ENCODE measurements at regions not wholly inside any gene's neighbourhood (a gene's known extent, or its start where the extent isn't known, plus 50 kb on each side); places are given as distances from the start of the nearest gene placed in this dataset.
"Not testable (repeated sequence)": the region's sequence is repeated elsewhere in the genome, so short reads cannot be mapped to it uniquely, and the experiment has no call there.

DNA sequence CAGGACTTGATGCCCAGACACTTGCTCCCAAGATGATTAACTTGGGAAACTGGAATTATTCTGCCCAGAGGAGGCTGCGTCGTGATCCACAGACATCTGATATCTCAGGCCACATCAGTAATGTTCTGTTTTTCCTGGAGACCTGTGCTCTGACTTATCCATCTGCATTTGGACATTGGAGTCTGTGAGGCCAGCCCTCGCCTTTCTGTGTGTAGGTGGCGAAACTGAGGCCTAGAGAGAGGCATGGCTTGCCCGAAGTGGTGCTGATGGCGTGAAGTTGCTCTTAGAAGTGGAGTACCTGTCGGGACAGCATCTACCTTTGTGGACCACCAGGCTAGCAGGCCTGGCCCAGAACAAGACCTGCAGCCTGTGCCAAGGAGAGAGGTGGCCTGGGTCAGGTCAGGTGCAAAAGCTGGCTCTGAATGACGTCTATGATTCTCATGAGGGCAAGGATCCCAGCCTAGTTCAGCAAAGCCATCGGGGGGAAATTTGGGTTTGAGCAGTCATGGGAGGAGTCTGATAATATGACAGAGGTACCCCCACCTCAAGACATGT, 186.8 kb upstream of the ZNF469 start:
- no peak overlapping the region for H3K4me2 ChIP-seq (ENCODE audit: low read length)
- no peak overlapping the region for H3K4me3 ChIP-seq (ENCODE audit: low read depth, low read length, poor library complexity, severe bottlenecking)
- H3K27ac ChIP-seq (ENCODE audit: low read depth, low read length, poor library complexity, severe bottlenecking) = no peak overlapping the region
- no peak overlapping the region for H3K9ac ChIP-seq (ENCODE audit: low read length)
- H3K4me1 ChIP-seq (ENCODE audit: insufficient read depth, low read length, severe bottlenecking) = no peaks in the 10 kb centered on the region
- H4K20me1 ChIP-seq (ENCODE audit: insufficient read depth, low read length) = no peaks in the 10 kb centered on the region
- H3K79me2 ChIP-seq (ENCODE audit: insufficient read depth, low read length) = no peaks in the 10 kb centered on the region
- no peak for TF ChIP-seq EZH2 (IDR thresholded peaks at IDR 0.05; ENCODE audit: borderline replicate concordance, low read length)
- TF ChIP-seq, protein P1, sequence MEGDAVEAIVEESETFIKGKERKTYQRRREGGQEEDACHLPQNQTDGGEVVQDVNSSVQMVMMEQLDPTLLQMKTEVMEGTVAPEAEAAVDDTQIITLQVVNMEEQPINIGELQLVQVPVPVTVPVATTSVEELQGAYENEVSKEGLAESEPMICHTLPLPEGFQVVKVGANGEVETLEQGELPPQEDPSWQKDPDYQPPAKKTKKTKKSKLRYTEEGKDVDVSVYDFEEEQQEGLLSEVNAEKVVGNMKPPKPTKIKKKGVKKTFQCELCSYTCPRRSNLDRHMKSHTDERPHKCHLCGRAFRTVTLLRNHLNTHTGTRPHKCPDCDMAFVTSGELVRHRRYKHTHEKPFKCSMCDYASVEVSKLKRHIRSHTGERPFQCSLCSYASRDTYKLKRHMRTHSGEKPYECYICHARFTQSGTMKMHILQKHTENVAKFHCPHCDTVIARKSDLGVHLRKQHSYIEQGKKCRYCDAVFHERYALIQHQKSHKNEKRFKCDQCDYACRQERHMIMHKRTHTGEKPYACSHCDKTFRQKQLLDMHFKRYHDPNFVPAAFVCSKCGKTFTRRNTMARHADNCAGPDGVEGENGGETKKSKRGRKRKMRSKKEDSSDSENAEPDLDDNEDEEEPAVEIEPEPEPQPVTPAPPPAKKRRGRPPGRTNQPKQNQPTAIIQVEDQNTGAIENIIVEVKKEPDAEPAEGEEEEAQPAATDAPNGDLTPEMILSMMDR (IDR thresholded peaks at IDR 0.05; ENCODE audit: low read length) = no peak
- H2AFZ ChIP-seq (ENCODE audit: low read length) = no peak overlapping the region
- no peaks in the 10 kb centered on the region for H3F3A ChIP-seq (ENCODE audit: insufficient read depth, low read length)
- H3K36me3 ChIP-seq (ENCODE audit: insufficient read depth, low read length) = no peaks in the 10 kb centered on the region
- H3K27me3 ChIP-seq (ENCODE audit: insufficient read depth, low read length) = 0 out of 2 replicates have a peak, but pooled peaks cover 9% of the 10 kb centered on the region
- H3K9me3 ChIP-seq (ENCODE audit: low read length) = no peaks in the 10 kb centered on the region
- no peaks in the 10 kb centered on the region for H3K9me2 ChIP-seq (ENCODE audit: low read depth, low read length)

DNA sequence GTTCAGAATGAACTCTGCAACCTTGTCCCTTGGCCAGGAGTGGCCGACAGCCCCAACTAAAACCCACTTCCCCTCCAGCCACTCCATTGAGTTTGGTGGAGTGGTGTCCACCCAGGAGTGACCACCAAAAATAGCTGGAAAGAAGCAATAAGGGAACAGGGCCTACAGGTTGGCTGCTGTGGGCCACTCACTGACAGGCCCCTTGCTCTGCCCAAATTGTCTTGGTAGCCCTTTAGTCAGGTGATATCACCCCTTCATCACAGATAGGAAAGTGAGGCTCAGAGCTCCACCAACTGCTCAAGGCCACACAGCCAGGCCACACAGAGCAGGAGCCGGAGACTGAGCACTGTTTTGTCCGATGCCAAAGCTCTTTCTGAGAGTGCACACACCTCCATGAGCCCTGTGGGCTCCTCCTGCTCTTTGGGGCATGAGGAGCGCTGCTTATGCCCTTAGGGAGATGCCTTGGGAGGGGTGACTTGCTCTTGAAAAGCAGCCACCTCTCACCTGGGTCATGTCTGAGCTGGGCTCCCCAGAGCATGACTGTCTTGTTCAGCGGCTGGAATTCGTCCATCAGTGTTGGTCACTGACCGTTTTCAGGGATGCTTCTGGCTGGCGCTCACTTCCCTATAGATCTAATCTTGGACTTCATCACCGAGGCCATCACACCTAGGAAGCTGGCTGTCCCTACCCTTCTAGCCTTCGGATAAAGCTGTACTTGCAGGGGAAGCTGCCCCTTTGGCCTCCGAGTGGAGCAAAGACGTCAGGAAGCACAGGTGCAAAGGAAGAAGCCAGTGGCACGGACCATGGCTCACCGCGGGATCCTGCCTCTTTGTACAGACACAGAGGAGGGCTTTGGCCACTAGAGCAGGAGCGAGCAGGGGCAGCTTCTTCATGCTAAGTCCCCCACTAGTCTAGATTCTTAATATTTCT, 186.0 kb upstream of the ZNF469 start:
- Histone ChIP-seq H3K36me3 (ENCODE audit: insufficient read depth, low read length) (no peaks in the 10 kb centered on the region), H3K9me2 (ENCODE audit: low read depth, low read length) (no peaks in the 10 kb centered on the region), H3K27ac (ENCODE audit: low read depth, low read length, poor library complexity, severe bottlenecking) (no peak overlapping the region), H3K4me1 (ENCODE audit: insufficient read depth, low read length, severe bottlenecking) (no peaks in the 10 kb centered on the region), H4K20me1 (ENCODE audit: insufficient read depth, low read length) (no peaks in the 10 kb centered on the region), H3K9ac (ENCODE audit: low read length) (no peak overlapping the region), H3K4me3 (ENCODE audit: low read depth, low read length, poor library complexity, severe bottlenecking) (no peak overlapping the region), H3K79me2 (ENCODE audit: insufficient read depth, low read length) (no peaks in the 10 kb centered on the region), H3K27me3 (ENCODE audit: insufficient read depth, low read length) (0 out of 2 replicates have a peak, but pooled peaks cover 9% of the 10 kb centered on the region), H2AFZ (ENCODE audit: low read length) (no peak overlapping the region), H3K9me3 (ENCODE audit: low read length) (no peaks in the 10 kb centered on the region), H3F3A (ENCODE audit: insufficient read depth, low read length) (no peaks in the 10 kb centered on the region), H3K4me2 (ENCODE audit: low read length) (no peak overlapping the region)
- no peak for TF ChIP-seq EZH2 (IDR thresholded peaks at IDR 0.05; ENCODE audit: borderline replicate concordance, low read length)
- TF ChIP-seq, protein P1 (IDR thresholded peaks at IDR 0.05; ENCODE audit: low read length) = no peak

DNA sequence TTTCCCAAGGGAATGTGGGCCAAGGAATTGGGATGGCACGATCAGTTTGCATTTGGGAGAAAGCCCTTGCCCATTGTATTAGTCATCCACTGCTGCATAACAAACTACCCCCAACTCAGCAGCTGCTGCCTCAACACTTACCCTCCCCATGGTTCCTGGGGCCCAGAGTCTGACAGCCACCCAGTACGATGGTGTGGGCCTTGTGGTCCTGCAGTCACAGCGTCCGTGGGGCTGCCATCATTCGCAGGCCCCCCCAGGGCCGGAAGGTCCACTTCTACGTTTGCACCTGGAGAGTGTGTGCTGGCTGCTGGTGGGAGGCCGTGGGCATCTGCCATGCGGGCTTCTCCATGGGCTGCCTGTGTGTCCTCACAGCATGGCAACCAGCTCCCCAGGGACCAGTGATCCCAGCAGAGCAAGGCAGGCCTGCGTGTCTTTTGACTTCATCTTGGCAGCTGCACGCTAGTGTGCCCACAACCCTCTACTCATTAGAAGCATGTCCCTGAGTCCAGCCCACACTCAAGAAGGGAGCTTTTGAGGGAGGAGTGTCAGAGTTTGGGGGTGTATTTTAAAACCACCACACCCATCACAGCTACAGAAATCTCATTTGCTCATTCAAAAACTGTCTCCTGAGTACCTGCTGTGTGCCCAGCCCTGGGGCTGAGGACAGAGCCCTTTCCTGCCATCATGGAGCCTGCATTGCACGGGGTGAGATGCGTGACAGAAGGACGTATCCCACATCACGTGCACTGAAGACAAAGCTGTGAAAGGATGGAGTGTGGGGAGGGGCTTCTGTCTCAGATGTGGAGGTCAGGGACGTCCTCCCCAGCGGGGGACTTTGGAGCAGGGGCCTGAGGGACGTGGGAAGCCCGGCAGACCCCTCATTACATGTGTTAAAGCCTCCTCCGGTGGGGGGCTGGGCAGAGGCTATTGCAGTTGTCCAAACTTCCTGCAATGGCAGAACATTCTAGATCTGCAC, 185.0 kb upstream of the ZNF469 start:
- TF ChIP-seq, protein P1 (IDR thresholded peaks at IDR 0.05; ENCODE audit: low read length) = no peak
- no peak for TF ChIP-seq EZH2 (IDR thresholded peaks at IDR 0.05; ENCODE audit: borderline replicate concordance, low read length)
- Histone ChIP-seq H3K4me3 (ENCODE audit: low read depth, low read length, poor library complexity, severe bottlenecking) (no peak overlapping the region), H3F3A (ENCODE audit: insufficient read depth, low read length) (no peaks in the 10 kb centered on the region), H3K79me2 (ENCODE audit: insufficient read depth, low read length) (no peaks in the 10 kb centered on the region), H3K27me3 (ENCODE audit: insufficient read depth, low read length) (0 out of 2 replicates have a peak, but pooled peaks cover 9% of the 10 kb centered on the region), H2AFZ (ENCODE audit: low read length) (no peak overlapping the region), H3K27ac (ENCODE audit: low read depth, low read length, poor library complexity, severe bottlenecking) (no peak overlapping the region), H3K36me3 (ENCODE audit: insufficient read depth, low read length) (no peaks in the 10 kb centered on the region), H3K4me1 (ENCODE audit: insufficient read depth, low read length, severe bottlenecking) (no peaks in the 10 kb centered on the region), H3K9ac (ENCODE audit: low read length) (no peak overlapping the region), H3K4me2 (ENCODE audit: low read length) (no peak overlapping the region), H4K20me1 (ENCODE audit: insufficient read depth, low read length) (no peaks in the 10 kb centered on the region), H3K9me3 (ENCODE audit: low read length) (no peaks in the 10 kb centered on the region), H3K9me2 (ENCODE audit: low read depth, low read length) (no peaks in the 10 kb centered on the region)

DNA sequence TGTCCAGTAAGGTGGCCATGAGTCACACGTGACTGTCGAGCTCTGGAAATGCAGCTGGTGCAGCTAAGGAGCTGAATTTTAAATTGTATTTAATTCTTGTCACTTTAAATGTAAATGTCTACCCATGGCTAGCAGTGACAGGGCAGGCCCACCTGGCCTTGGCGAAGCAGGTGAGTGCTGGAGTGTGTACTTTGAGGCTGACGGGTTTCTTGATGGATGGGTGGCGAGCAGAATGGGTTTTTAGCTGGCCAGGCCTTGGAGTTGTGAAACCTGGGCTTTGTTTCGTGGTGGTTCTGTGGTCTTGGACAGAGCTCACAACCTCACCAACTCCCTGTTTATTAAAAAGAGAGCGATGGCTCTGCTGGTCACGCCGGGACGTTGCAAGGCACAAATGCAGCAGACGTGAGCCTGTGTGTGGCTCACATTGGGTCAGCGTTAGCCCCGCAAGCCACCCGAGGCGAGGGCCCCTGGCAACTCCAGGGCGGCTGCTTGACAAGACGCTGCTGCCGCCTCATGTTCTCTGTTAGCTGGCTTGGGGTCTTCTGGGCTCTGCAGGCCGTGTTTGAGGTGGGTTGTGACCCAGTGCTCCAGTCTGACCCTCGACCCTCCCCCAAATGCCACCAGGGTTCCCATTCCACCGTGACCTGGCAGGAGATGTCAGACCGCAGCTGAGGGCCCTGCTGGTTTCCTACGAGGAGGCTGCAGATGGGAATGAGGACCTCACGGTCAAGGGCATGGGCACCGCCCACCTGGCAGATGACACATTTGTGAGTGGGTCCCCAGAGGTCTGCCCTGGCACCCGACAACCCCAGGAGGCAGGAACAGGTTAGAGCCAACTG, 184.1 kb upstream of the ZNF469 start:
- H3K9me3 ChIP-seq (ENCODE audit: low read length); H3K27ac ChIP-seq (ENCODE audit: low read depth, low read length, poor library complexity, severe bottlenecking); H3K36me3 ChIP-seq (ENCODE audit: insufficient read depth, low read length); H3F3A ChIP-seq (ENCODE audit: insufficient read depth, low read length); H3K4me2 ChIP-seq (ENCODE audit: low read length); H3K79me2 ChIP-seq (ENCODE audit: insufficient read depth, low read length); H3K9ac ChIP-seq (ENCODE audit: low read length); H2AFZ ChIP-seq (ENCODE audit: low read length); H4K20me1 ChIP-seq (ENCODE audit: insufficient read depth, low read length); H3K4me3 ChIP-seq (ENCODE audit: low read depth, low read length, poor library complexity, severe bottlenecking); H3K4me1 ChIP-seq (ENCODE audit: insufficient read depth, low read length, severe bottlenecking); H3K27me3 ChIP-seq (ENCODE audit: insufficient read depth, low read length); H3K9me2 ChIP-seq (ENCODE audit: low read depth, low read length): not testable (repeated sequence)

All from OCI-LY1 (cell line).